T47D (cell line): ENCODE measurements at regions not wholly inside any gene's neighbourhood (a gene's known extent, or its start where the extent isn't known, plus 50 kb on each side); places are given as distances from the start of the nearest gene placed in this dataset.

Experiments
- DNase-seq, 2 experiments: peaks; one replicate each; pipeline versions ENCODE4 v3.0.0 to v3.0.0-alpha.2; 2011 to 2012; ENCODE audit warnings: low read depth in 1 of 2, low spot score in 1 of 2
- JUND ChIP-seq: IDR thresholded peaks from 2 replicates; pipeline ENCODE4 v1.6.1; 2012; ENCODE audit warnings: low read depth
- in situ Hi-C: cut with HindIII; loops from 2 replicates; pipeline ENCODE4 v1.10.0; 2016; ENCODE audit warnings: low sequenced_read_pairs, low pct_unique_long_range_greater_than_20kb

GRCh38 chr3:159937561-159938166 lies 51.0 kb upstream of the IL12A start:
- no peak for TF ChIP-seq JUND
- in situ Hi-C loops, result no loop called here

GRCh38 chr3:159938714-159939113 lies 49.9 kb upstream of the IL12A start:
- TF ChIP-seq JUND, result no peak
- no peak for DNase-seq
- in situ Hi-C loops, result no loop called here

More at GRCh38 chr3:159937561-159938166, 51.0 kb upstream of the IL12A start:
- DNase-seq, result no peak
